B cell (primary cell): ENCODE measurements at regions not wholly inside any gene's neighbourhood (a gene's known extent, or its start where the extent isn't known, plus 50 kb on each side); places are given as distances from the start of the nearest gene placed in this dataset.

Experiments used
- ATAC-seq: fragments of 200-7000 bp; cut with Tn5 transposase; one replicate; pipeline ENCODE4 v1.10.0; 2021; ENCODE audit warnings: low read depth, mild to moderate bottlenecking, moderate number of reproducible peaks, moderate library complexity
- CTCF ChIA-PET: fragments of 350-600 bp; sonication (Branson Sonifier 250); formaldehyde crosslinking; loops from one replicate; lab custom pipeline; 2021; ENCODE audit warnings: antibody characterized with exemption, inconsistent platforms; lab: Charles Lee
- POLR2A ChIA-PET: fragments of 350-600 bp; sonication (Branson Sonifier 250); formaldehyde crosslinking; loops from one replicate; lab custom pipeline; 2021; ENCODE audit warnings: antibody characterized with exemption; lab: Charles Lee
- DNase-seq: peaks from one replicate; pipeline ENCODE4 v3.0.0; 2013
- H2AFZ ChIP-seq: 2 replicates; pipeline ENCODE4 v1.6.1; 2012; ENCODE audit warnings: mild to moderate bottlenecking, low read depth, low read length; ENCODE audit not compliant: insufficient read depth, poor library complexity, severe bottlenecking
- H3K27ac ChIP-seq, 2 donors: 1 replicate in 1 of 2; 2 replicates in 1 of 2; pipeline ENCODE4 v1.5.1; 2012 to 2013; ENCODE audit warnings: low read length in 2 of 2, mild to moderate bottlenecking in 2 of 2, moderate library complexity in 1 of 2
- H3K27me3 ChIP-seq, 4 experiments: fragments of 200-600 bp in 1 of 4; sonication (generic) in 1 of 4; replicated peaks in 1 of 4; 1 replicate in 2 of 4; 2 replicates in 2 of 4; pipeline versions ENCODE4 v1.6.1 to v1.7.0; 2013 to 2016; ENCODE audit warnings: low read length in 3 of 4, mild to moderate bottlenecking in 2 of 4, mixed read lengths in 1 of 4, moderate library complexity in 1 of 4; ENCODE audit not compliant: insufficient read depth in 4 of 4, control insufficient read depth in 3 of 4; ENCODE audit errors: control extremely low read depth in 1 of 4
- H3K36me3 ChIP-seq, 2 experiments: replicated peaks in 1 of 2; 1 replicate in 1 of 2; 2 replicates in 1 of 2; pipeline versions ENCODE4 v1.6.1 to v1.7.1; 2013; ENCODE audit warnings: low read length in 1 of 2; ENCODE audit not compliant: insufficient read depth in 2 of 2, control insufficient read depth in 1 of 2; ENCODE audit errors: control extremely low read depth in 1 of 2, extremely low read depth in 1 of 2
- H3K4me1 ChIP-seq, 2 donors: fragments of 200-600 bp in 1 of 2; sonication (generic) in 1 of 2; 1 replicate in 1 of 2; 2 replicates in 1 of 2; pipeline versions ENCODE4 v1.5.1 to v1.6.1; 2013 to 2017; ENCODE audit warnings: low read length in 2 of 2; ENCODE audit not compliant: control insufficient read depth in 2 of 2, insufficient read depth in 2 of 2
- H3K4me2 ChIP-seq: replicated peaks from 2 replicates; pipeline ENCODE3; 2012; ENCODE audit warnings: mild to moderate bottlenecking, low read depth, low read length; ENCODE audit not compliant: poor library complexity, severe bottlenecking
- H3K4me3 ChIP-seq, 5 experiments: fragments of 200-600 bp in 1 of 5; sonication (generic) in 1 of 5; 1 replicate in 3 of 5; 2 replicates in 2 of 5; pipeline versions ENCODE4 v1.5.1 to v1.7.0; 2011 to 2016; ENCODE audit warnings: low read length in 4 of 5, mild to moderate bottlenecking in 4 of 5, low read depth in 2 of 5, control low read depth in 1 of 5, moderate library complexity in 1 of 5; ENCODE audit not compliant: insufficient read depth in 1 of 5; ENCODE audit errors: control extremely low read depth in 1 of 5, extremely low read depth in 1 of 5
- H3K79me2 ChIP-seq: fragments of 200-600 bp; sonication (generic); one replicate; pipeline ENCODE4 v1.6.0; 2016; ENCODE audit warnings: low read length; ENCODE audit not compliant: control insufficient read depth, insufficient read depth
- H3K9ac ChIP-seq: fragments of 200-600 bp; sonication (generic); 2 replicates; pipeline ENCODE4 v1.6.1; 2017; ENCODE audit warnings: mild to moderate bottlenecking, low read length, moderate library complexity
- H3K9me3 ChIP-seq, 3 donors: one replicate each; pipeline versions ENCODE4 v1.6.1 to v1.7.1; 2013; ENCODE audit warnings: low read length in 2 of 3; ENCODE audit not compliant: control insufficient read depth in 2 of 3, insufficient read depth in 1 of 3; ENCODE audit errors: control extremely low read depth in 1 of 3
- H4K20me1 ChIP-seq: 2 replicates; pipeline ENCODE4 v1.6.0; 2012; ENCODE audit warnings: mild to moderate bottlenecking, low read length; ENCODE audit not compliant: insufficient read depth, control insufficient read depth, poor library complexity, severe bottlenecking
- H3K27ac Mint-ChIP-seq: one replicate; pipeline ENCODE4 v1.8.0; 2021; ENCODE audit warnings: mixed read lengths
- H3K27me3 Mint-ChIP-seq: one replicate; pipeline ENCODE4 v1.8.0; 2021; ENCODE audit warnings: mixed read lengths
- H3K4me1 Mint-ChIP-seq: one replicate; pipeline ENCODE4 v1.8.0; 2021; ENCODE audit warnings: mixed read lengths
- H3K4me3 Mint-ChIP-seq: one replicate; pipeline ENCODE4 v1.8.0; 2021; ENCODE audit warnings: mixed read lengths
- H3K9me3 Mint-ChIP-seq: one replicate; pipeline ENCODE4 v1.8.0; 2022; ENCODE audit warnings: mixed read lengths; ENCODE audit not compliant: insufficient read depth
- EZH2 ChIP-seq: IDR thresholded peaks from 2 replicates; pipeline ENCODE4 v1.6.1; 2012; ENCODE audit warnings: borderline replicate concordance, low read depth, mild to moderate bottlenecking, moderate library complexity, low read length; ENCODE audit not compliant: insufficient read depth, poor library complexity, severe bottlenecking
- WGBS: methylation state at CpG from one replicate; pipeline ENCODE4 v1.1.5; 2013; ENCODE audit warnings: missing lambda C conversion rate; ENCODE audit not compliant: insufficient coverage; 5-methylcytosine and 5-hydroxymethylcytosine counted together
- intact Hi-C: fragments of 100-400 bp; cut with micrococcal nuclease; formaldehyde crosslinking; loops from one replicate; pipeline ENCODE4 v1.10.0; 2022
- TF ChIP-seq, protein P1 (sequence below): fragments of 200-600 bp; IDR thresholded peaks from one replicate; pipeline ENCODE4 v1.8.0; 2022; ENCODE audit warnings: antibody characterized with exemption, mild to moderate bottlenecking

- Mint-ChIP-seq H3K4me3 (no peak overlapping the region), H3K27ac (no peak overlapping the region), H3K9me3 (peaks cover 2% of the 10 kb centered on the region), H3K4me1 (no peaks in the 10 kb centered on the region), H3K27me3 (no peaks in the 10 kb centered on the region)
- H3K4me1 ChIP-seq, result no peaks in the 10 kb centered on the region
- ATAC-seq (no peak), DNase-seq (no peak)
- H3K79me2 ChIP-seq, result no peaks in the 10 kb centered on the region
- no peaks in the 10 kb centered on the region for H3K36me3 ChIP-seq
- no peak overlapping the region for H3K9ac ChIP-seq
- ChIA-PET CTCF (no interaction called here), POLR2A (no interaction called here)
- H3K27me3 ChIP-seq, result no peaks in the 10 kb centered on the region
- no peak overlapping the region for H3K4me3 ChIP-seq
- intact Hi-C loops, result no loop called here
- no peaks in the 10 kb centered on the region for H4K20me1 ChIP-seq
- no peak overlapping the region for H3K4me2 ChIP-seq
- TF ChIP-seq, protein P1, sequence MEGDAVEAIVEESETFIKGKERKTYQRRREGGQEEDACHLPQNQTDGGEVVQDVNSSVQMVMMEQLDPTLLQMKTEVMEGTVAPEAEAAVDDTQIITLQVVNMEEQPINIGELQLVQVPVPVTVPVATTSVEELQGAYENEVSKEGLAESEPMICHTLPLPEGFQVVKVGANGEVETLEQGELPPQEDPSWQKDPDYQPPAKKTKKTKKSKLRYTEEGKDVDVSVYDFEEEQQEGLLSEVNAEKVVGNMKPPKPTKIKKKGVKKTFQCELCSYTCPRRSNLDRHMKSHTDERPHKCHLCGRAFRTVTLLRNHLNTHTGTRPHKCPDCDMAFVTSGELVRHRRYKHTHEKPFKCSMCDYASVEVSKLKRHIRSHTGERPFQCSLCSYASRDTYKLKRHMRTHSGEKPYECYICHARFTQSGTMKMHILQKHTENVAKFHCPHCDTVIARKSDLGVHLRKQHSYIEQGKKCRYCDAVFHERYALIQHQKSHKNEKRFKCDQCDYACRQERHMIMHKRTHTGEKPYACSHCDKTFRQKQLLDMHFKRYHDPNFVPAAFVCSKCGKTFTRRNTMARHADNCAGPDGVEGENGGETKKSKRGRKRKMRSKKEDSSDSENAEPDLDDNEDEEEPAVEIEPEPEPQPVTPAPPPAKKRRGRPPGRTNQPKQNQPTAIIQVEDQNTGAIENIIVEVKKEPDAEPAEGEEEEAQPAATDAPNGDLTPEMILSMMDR, result no peak
- TF ChIP-seq EZH2, result no peak
- H3K27ac ChIP-seq, result no peak overlapping the region
- H3K9me3 ChIP-seq, result no peaks in the 10 kb centered on the region
- H2AFZ ChIP-seq, result no peak overlapping the region
Observed at GRCh38 chr11:23620617-23621016, 760.3 kb upstream of the CCDC179 start.

DNA sequence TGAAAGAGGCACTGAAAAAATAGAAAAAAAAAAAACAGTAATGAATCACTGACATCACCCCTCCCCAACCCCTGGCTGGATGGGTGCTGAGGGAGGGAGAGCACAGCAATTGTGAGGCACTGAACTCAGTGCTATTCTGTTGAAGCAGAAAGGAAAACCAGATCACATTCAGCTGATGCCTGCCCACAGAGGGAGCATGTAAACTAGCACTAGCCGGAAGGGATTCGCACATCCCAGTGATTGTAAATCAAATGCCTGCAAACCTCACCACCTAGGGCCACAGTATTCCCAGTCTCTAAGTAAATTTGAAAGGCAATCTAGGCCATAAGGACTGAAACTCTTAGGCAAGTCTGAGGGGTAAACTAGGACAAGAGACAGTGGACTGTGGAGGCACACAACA lies 772.0 kb upstream of the CCDC179 start:
- 83% methylated on average over 2 of the region's 2 CpGs for WGBS
- H3K27ac Mint-ChIP-seq, result no peak overlapping the region
- CTCF ChIA-PET, result no interaction called here
- H3K79me2 ChIP-seq, result no peaks in the 10 kb centered on the region
- H3K4me3 Mint-ChIP-seq, result no peak overlapping the region
- H2AFZ ChIP-seq, result no peak overlapping the region
- no peaks in the 10 kb centered on the region for H3K9me3 Mint-ChIP-seq
- H3K9me3 ChIP-seq, result peaks cover 0 to 4% (median 0%) of the 10 kb centered on the region in 3 donors
- no peaks in the 10 kb centered on the region for H3K4me1 ChIP-seq
- no peak overlapping the region for H3K9ac ChIP-seq
- no peak overlapping the region for H3K4me2 ChIP-seq
- no peaks in the 10 kb centered on the region for H3K4me1 Mint-ChIP-seq
- intact Hi-C loops, result no loop called here
- H3K27ac ChIP-seq, result no peak overlapping the region
- POLR2A ChIA-PET, result no interaction called here
- no peaks in the 10 kb centered on the region for H3K27me3 ChIP-seq
- ATAC-seq (no peak), DNase-seq (no peak)
- no peaks in the 10 kb centered on the region for H4K20me1 ChIP-seq
- H3K36me3 ChIP-seq, result no peaks in the 10 kb centered on the region
- H3K27me3 Mint-ChIP-seq, result no peaks in the 10 kb centered on the region
- no peak overlapping the region for H3K4me3 ChIP-seq
- no peak for TF ChIP-seq EZH2
- TF ChIP-seq, protein P1, result no peak
